Nephron progenitor cell (in vitro differentiated cells): ENCODE measurements at regions not wholly inside any gene's neighbourhood (a gene's known extent, or its start where the extent isn't known, plus 50 kb on each side); places are given as distances from the start of the nearest gene placed in this dataset.

Source experiments
- DNase-seq: peaks from one replicate; pipeline ENCODE4 v3.0.0; 2021
- H3K27ac Mint-ChIP-seq: 2 replicates; pipeline ENCODE4 v1.8.0; 2021; ENCODE audit warnings: mild to moderate bottlenecking, moderate library complexity, mixed read lengths
- H3K27me3 Mint-ChIP-seq: 2 replicates; pipeline ENCODE4 v1.8.0; 2021; ENCODE audit warnings: mild to moderate bottlenecking, low read depth, mixed read lengths; ENCODE audit not compliant: poor library complexity
- H3K36me3 Mint-ChIP-seq: 2 replicates; pipeline ENCODE4 v1.8.0; 2021; ENCODE audit warnings: low read depth, mixed read lengths
- H3K4me1 Mint-ChIP-seq: 2 replicates; pipeline ENCODE4 v1.8.0; 2021; ENCODE audit warnings: mixed read lengths
- H3K4me3 Mint-ChIP-seq: 2 replicates; pipeline ENCODE4 v1.8.0; 2021; ENCODE audit warnings: mild to moderate bottlenecking, moderate library complexity, mixed read lengths
- H3K9me3 Mint-ChIP-seq: 2 replicates; pipeline ENCODE4 v1.8.0; 2021; ENCODE audit warnings: mild to moderate bottlenecking, moderate library complexity, mixed read lengths
- TF ChIP-seq, protein P1 (sequence below): fragments of 200-600 bp; sonication (generic); IDR thresholded peaks from 2 replicates; pipeline ENCODE4 v1.5.0; 2021; ENCODE audit warnings: antibody characterized with exemption

DNA sequence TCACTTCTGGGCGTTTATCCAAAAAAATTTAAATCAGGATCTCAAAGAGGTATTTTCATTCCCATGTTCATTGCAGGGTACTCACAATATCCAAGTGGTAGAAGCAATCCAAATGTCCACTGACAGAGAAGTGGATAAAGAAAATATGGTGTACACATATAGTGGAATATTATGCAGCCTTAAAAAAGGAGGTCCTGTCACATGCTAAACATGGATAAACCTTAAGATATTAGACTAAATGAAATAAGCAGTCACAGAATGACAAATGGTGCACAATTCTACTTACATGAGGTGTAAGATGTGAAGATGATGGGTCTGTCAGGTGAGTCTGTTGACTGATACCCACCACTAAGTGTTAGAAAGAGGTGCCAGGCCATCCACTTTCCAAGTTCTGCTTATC lies 140.6 kb downstream of the THNSL2 start:
- Mint-ChIP-seq H3K4me3 (no peak overlapping the region), H3K36me3 (no peaks in the 10 kb centered on the region), H3K4me1 (no peaks in the 10 kb centered on the region), H3K27me3 (peaks cover 6% of the 10 kb centered on the region), H3K9me3 (peaks cover 59% of the 10 kb centered on the region), H3K27ac (no peak overlapping the region)
- TF ChIP-seq, protein P1, sequence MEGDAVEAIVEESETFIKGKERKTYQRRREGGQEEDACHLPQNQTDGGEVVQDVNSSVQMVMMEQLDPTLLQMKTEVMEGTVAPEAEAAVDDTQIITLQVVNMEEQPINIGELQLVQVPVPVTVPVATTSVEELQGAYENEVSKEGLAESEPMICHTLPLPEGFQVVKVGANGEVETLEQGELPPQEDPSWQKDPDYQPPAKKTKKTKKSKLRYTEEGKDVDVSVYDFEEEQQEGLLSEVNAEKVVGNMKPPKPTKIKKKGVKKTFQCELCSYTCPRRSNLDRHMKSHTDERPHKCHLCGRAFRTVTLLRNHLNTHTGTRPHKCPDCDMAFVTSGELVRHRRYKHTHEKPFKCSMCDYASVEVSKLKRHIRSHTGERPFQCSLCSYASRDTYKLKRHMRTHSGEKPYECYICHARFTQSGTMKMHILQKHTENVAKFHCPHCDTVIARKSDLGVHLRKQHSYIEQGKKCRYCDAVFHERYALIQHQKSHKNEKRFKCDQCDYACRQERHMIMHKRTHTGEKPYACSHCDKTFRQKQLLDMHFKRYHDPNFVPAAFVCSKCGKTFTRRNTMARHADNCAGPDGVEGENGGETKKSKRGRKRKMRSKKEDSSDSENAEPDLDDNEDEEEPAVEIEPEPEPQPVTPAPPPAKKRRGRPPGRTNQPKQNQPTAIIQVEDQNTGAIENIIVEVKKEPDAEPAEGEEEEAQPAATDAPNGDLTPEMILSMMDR = no peak
- no peak for DNase-seq

DNA sequence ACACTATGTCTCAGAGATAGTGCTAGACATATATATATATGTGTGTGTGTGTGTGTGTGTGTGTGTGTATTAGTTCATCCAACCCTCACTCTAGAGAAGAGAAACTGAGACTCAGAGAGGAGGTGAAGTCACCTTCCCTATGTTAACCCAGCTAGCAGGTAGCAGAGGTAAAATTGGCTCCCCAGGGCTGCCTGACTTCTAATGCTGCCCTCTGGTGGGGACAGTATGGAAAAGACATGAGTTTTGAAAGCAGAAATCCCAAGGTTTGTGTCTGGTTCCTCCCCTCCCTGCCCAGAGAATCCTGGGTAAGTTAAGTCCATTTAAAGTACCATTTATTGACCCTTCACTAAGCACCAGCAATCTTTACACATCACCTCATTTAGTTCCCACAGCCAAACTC lies 137.7 kb downstream of the THNSL2 start:
- Mint-ChIP-seq H3K4me1 (no peaks in the 10 kb centered on the region), H3K4me3 (no peak overlapping the region), H3K36me3 (no peaks in the 10 kb centered on the region), H3K9me3 (peaks cover 52% of the 10 kb centered on the region), H3K27me3 (peaks cover 6% of the 10 kb centered on the region), H3K27ac (no peak overlapping the region)
- no peak for DNase-seq
- TF ChIP-seq, protein P1 = no peak

DNA sequence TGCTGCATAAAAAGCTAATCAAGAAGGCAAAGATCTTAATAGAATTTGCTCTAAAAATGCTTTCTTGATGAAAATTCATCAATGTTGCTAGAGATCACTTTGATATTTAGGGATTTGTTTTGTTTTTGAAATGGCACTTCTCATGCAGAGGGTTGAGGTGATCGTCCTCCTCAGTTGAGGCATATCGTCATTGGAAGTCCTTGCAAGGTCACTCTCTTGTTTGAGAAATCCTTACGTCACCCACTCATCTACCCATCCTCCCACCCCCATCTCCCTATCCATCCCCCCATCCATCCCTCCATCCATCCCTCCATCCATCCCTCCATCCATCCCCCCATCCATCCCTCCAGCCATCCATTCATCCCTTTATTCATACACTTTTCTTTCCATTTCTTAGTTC lies 133.7 kb downstream of the THNSL2 start:
- DNase-seq = no peak
- Mint-ChIP-seq H3K9me3 (peaks cover 40% of the 10 kb centered on the region), H3K27ac (no peak overlapping the region), H3K4me3 (no peak overlapping the region), H3K27me3 (peaks cover 2% of the 10 kb centered on the region), H3K4me1 (no peaks in the 10 kb centered on the region), H3K36me3 (no peaks in the 10 kb centered on the region)
- TF ChIP-seq, protein P1 = no peak

DNA sequence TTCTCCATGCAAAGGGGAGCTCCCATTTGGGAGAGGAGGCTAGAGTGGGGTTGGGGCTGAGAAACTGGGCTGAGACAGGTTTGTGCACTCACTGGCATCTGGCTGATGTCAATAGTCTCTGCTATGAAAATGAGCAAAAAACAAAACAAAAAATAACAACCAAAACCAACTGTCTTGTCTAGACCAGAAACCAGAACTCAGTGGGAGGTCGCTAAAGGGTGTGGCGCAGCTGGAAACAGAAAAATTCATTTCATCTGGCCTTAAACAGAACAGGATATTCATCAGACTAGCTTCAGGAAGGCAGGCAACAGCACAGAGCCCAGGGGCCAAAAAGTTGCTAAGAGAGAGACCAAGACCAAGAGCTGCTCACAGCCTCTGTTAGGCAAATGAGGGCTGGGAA lies 126.1 kb downstream of the THNSL2 start:
- Mint-ChIP-seq H3K4me3 (no peak overlapping the region), H3K27me3 (peaks cover 5% of the 10 kb centered on the region), H3K9me3 (peaks cover 18% of the 10 kb centered on the region), H3K27ac (no peak overlapping the region), H3K4me1 (peaks cover 10% of the 10 kb centered on the region), H3K36me3 (no peaks in the 10 kb centered on the region)
- TF ChIP-seq, protein P1 = no peak
- DNase-seq = no peak

- Mint-ChIP-seq H3K27me3 (peaks cover 2% of the 10 kb centered on the region), H3K36me3 (no peaks in the 10 kb centered on the region), H3K27ac (no peak overlapping the region), H3K4me1 (peaks cover 8% of the 10 kb centered on the region), H3K4me3 (no peak overlapping the region), H3K9me3 (peaks cover 4% of the 10 kb centered on the region)
- TF ChIP-seq, protein P1 = no peak
- no peak for DNase-seq
Measured at GRCh38 chr2:88283886-88284592, 113.9 kb downstream of the THNSL2 start.
